H1 (cell line): ENCODE measurements at regions not wholly inside any gene's neighbourhood (a gene's known extent, or its start where the extent isn't known, plus 50 kb on each side); places are given as distances from the start of the nearest gene placed in this dataset.
"Not testable (repeated sequence)": the region's sequence is repeated elsewhere in the genome, so short reads cannot be mapped to it uniquely, and the experiment has no call there.

ENCODE experiments used
- BACH1 ChIP-seq: IDR thresholded peaks from 2 replicates; pipeline ENCODE4 v1.6.1; 2012; ENCODE audit warnings: low read length, improper control_type of control experiment
- CHD2 ChIP-seq: IDR thresholded peaks from 2 replicates; pipeline ENCODE4 v1.6.1; 2012; ENCODE audit warnings: low read length, improper control_type of control experiment
- CREB1 ChIP-seq: IDR thresholded peaks from 2 replicates; pipeline ENCODE4 v1.6.1; 2012; ENCODE audit warnings: inconsistent platforms
- CTBP2 ChIP-seq: IDR thresholded peaks from 2 replicates; pipeline ENCODE4 v1.7.0; 2011; ENCODE audit warnings: borderline replicate concordance, mild to moderate bottlenecking, moderate library complexity, mixed read lengths, low read length; ENCODE audit not compliant: insufficient read depth, insufficient read length
- CTCF ChIP-seq, 3 experiments: IDR thresholded peaks; 1 replicate in 2 of 3; 2 replicates in 1 of 3; pipeline versions ENCODE4 v1.5.1 to v1.6.1; 2011; ENCODE audit warnings: low read length in 3 of 3, mild to moderate bottlenecking in 3 of 3, inconsistent platforms in 2 of 3, low read depth in 1 of 3, moderate library complexity in 1 of 3; ENCODE audit not compliant: insufficient read depth in 1 of 3; ENCODE audit errors: control extremely low read depth in 1 of 3
- EZH2 ChIP-seq: fragments of 200-600 bp; sonication (generic); IDR thresholded peaks from 2 replicates; pipeline ENCODE4 v1.7.1; 2012; ENCODE audit warnings: low read depth, mild to moderate bottlenecking, moderate library complexity, low read length, inconsistent platforms; ENCODE audit not compliant: severe bottlenecking
- HDAC6 ChIP-seq: IDR thresholded peaks from one replicate; pipeline ENCODE4 v1.7.1; 2012; ENCODE audit warnings: low read depth, mild to moderate bottlenecking, inconsistent platforms, low read length, moderate library complexity
- JUND ChIP-seq: IDR thresholded peaks from 2 replicates; pipeline ENCODE4 v1.6.1; 2011; ENCODE audit warnings: mild to moderate bottlenecking, improper control_type of control experiment, low read length
- KDM1A ChIP-seq: fragments of 200-600, 300-600 bp; sonication (generic); IDR thresholded peaks from 2 replicates; pipeline ENCODE4 v1.7.1; 2016; ENCODE audit warnings: mild to moderate bottlenecking, low read length, borderline replicate concordance
- MAX ChIP-seq: IDR thresholded peaks from 2 replicates; pipeline ENCODE4 v1.6.1; 2012; ENCODE audit warnings: inconsistent platforms
- POLR2A ChIP-seq, 2 experiments: IDR thresholded peaks; 1 replicate in 1 of 2; 2 replicates in 1 of 2; pipeline ENCODE4 v1.6.1; 2011; ENCODE audit warnings: low read depth in 2 of 2, low read length in 2 of 2, mild to moderate bottlenecking in 2 of 2; ENCODE audit errors: control extremely low read depth in 1 of 2
- RAD21 ChIP-seq, 2 experiments: IDR thresholded peaks in 1 of 2; conservative IDR thresholded peaks in 1 of 2; 2 replicates each; pipeline ENCODE4 v1.6.1; 2011; ENCODE audit warnings: low read depth in 2 of 2, low read length in 2 of 2, improper control_type of control experiment in 1 of 2, inconsistent platforms in 1 of 2, mild to moderate bottlenecking in 1 of 2, moderate library complexity in 1 of 2
- RNF2 ChIP-seq: fragments of 200-900, 300-1000 bp; sonication (generic); IDR thresholded peaks from 2 replicates; pipeline ENCODE4 v1.7.1; 2016; ENCODE audit warnings: borderline replicate concordance, low read depth, mild to moderate bottlenecking, antibody characterized with exemption, low read length; ENCODE audit not compliant: poor library complexity, severe bottlenecking; ENCODE audit errors: missing control alignments
- YY1 ChIP-seq: IDR thresholded peaks from 2 replicates; pipeline ENCODE4 v1.6.1; 2011; ENCODE audit warnings: low read depth, mild to moderate bottlenecking, low read length

DNA sequence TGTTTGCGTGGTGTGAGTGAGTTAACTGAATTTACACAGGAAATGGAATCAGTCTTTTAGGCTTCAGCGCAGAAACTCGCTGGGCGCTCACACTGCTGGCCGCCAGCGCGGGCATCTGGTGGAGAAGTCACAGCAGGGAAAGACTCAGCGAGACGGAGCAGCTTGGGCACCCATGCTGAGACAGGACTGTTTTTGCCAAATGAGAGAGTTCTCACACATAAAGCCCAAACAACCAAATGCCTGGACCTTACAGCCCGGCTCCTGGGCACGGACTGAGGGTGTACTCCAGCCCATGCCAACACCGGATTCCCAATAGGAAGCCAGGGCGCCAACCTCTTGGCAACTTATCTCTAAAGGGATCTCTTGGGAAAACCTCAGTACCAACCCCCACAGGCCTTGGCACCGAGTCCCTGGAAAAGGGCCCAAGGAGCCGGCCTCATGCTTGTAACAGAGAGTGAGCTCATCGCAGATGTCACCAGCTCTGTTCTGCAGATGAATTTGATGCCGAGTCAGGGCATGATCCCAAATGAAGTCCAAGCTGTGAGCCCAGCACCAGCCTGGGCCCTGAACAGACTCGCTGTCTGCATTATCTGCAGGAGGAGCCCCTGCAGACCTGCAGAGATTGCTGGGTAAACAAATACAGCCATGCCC is 4065.2 kb upstream of the TPTE start:
- not testable (repeated sequence) for TF ChIP-seq CTCF (IDR thresholded peaks at IDR 0.05; ENCODE audit: control extremely low read depth in 1 of 3, insufficient read depth in 1 of 3, low read depth in 1 of 3, low read length in 3 of 3); EZH2; YY1; HDAC6; BACH1; KDM1A; CREB1; JUND; POLR2A (IDR thresholded peaks at IDR 0.05; ENCODE audit: control extremely low read depth in 1 of 2, low read depth in 2 of 2, low read length in 2 of 2); RAD21 (IDR thresholded peaks at IDR 0.05 in 1 of 2, conservative IDR thresholded peaks at IDR 0.05 in 1 of 2; ENCODE audit: low read depth in 2 of 2, low read length in 2 of 2); CTBP2; MAX; CHD2; RNF2
